ENCODE measurements at regions not wholly inside any gene's neighbourhood (a gene's known extent, or its start where the extent isn't known, plus 50 kb on each side); places are given as distances from the start of the nearest gene placed in this dataset.

DNA sequence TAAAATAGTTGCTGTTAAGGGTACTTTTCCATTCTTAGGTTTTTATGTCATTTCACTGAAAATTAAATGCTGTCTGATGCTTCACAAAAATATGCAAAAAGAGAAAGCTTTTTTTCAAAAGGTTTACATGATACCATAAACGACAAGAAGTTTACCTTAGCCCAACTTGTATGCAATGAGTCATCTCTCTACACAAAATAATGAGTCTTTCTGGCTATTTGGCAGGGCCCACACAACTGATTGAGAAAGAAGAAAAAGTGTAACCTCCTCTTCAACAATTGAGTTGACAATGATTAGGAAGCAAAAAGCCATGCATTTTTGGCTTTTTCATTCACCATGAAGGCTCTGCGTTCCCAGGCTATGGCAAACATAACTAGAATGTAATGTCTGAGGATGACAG is 165.4 kb upstream of the CPNE8 start:
- DNase-seq (ENCODE audit: low spot score), result no peak
- CTCF ChIA-PET, result no interaction called here
- TF ChIP-seq CTCF (conservative IDR thresholded peaks at IDR 0.05; ENCODE audit: low read depth), result no peak
- POLR2A ChIA-PET (ENCODE audit: low non-redundant PET), result no interaction called here
- H3K27ac ChIP-seq, result no peak overlapping the region

GRCh38 chr12:39065455-39065854 is 160.1 kb upstream of the CPNE8 start:
- DNase-seq (ENCODE audit: low spot score), result no peak
- ChIA-PET POLR2A (ENCODE audit: low non-redundant PET) (no interaction called here), CTCF (no interaction called here)
- H3K27ac ChIP-seq, result no peak overlapping the region
- no peak for TF ChIP-seq CTCF (conservative IDR thresholded peaks at IDR 0.05; ENCODE audit: low read depth)

- no peak overlapping the region for H3K27ac ChIP-seq
- POLR2A ChIA-PET (ENCODE audit: low non-redundant PET), result no interaction called here
- CTCF ChIA-PET, result interaction anchor here (0.7 kb wide), 1 partner anchor 595 kb away, joined by 5 read pairs; no protein-coding TSS in a partner anchor
- DNase-seq (ENCODE audit: low spot score), result no peak
- TF ChIP-seq CTCF (conservative IDR thresholded peaks at IDR 0.05; ENCODE audit: low read depth), result no peak
These were observed 159.3 kb upstream of the CPNE8 start for GRCh38 chr12:39064708-39065107.

DNA sequence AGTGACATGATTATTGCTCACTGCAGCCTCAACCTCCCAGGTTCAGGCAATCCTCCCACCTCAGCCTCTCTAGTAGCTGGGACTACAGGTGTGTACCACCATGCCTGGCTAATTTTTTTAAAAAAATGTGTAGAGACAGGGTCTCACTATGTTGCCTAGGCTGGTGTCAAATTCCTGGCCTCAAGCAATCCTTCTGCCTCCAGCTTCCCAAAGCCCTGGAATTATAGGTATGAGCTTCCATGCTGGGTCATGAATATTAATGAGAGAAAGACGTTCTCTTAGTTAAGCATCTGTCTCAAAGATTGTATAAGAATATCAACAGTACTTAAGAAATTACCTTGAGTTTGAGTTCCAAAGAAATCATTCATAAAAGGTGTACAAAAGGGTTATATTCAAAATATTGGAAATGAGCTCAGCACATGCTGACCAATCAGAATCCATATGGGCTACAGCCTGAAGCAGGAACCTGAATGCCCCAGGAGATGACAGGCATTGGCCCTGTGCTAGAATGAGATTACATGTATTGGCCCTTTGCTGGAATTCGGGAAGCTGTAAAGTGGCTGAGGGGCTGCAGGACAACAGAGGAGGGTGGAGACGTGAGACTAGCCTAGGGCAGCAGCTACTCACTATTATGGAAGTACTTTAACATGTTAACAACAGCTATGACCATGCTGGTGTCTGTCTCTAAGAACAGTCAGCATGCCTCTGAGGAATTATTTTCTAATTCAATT is 157.0 kb upstream of the CPNE8 start:
- CTCF ChIA-PET, result interaction anchor here (0.6 kb wide), 1 partner anchor 207 kb away, joined by 3 read pairs; no protein-coding TSS in a partner anchor
- POLR2A ChIA-PET (ENCODE audit: low non-redundant PET), result no interaction called here
- DNase-seq (ENCODE audit: low spot score), result no peak

DNA sequence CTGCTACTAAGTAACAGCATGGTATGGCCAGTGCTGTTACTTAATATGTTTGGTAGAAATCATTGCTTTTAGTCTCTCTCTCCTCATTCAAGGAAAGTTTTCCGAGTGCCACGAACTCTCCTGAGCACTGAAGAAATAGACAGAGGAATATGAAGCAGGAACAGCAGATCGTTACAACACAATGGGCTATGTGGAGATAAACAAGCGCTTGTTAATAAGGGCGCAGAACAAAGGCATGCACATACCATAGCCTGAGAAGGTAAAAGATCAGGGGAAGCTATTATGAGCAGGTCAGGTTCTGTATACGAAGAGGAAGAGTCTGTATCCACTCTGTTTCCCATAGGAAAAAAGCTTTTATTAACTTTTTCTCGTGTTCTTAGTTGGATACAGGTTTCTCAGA is 156.2 kb upstream of the CPNE8 start:
- TF ChIP-seq CTCF (conservative IDR thresholded peaks at IDR 0.05; ENCODE audit: low read depth), result no peak
- DNase-seq (ENCODE audit: low spot score), result no peak
- CTCF ChIA-PET, result no interaction called here
- H3K27ac ChIP-seq, result no peak overlapping the region
- POLR2A ChIA-PET (ENCODE audit: low non-redundant PET), result no interaction called here

More for the DNA sequence above, 157.0 kb upstream of the CPNE8 start:
- no peak overlapping the region for H3K27ac ChIP-seq
- TF ChIP-seq CTCF (conservative IDR thresholded peaks at IDR 0.05; ENCODE audit: low read depth), result no peak

DNA sequence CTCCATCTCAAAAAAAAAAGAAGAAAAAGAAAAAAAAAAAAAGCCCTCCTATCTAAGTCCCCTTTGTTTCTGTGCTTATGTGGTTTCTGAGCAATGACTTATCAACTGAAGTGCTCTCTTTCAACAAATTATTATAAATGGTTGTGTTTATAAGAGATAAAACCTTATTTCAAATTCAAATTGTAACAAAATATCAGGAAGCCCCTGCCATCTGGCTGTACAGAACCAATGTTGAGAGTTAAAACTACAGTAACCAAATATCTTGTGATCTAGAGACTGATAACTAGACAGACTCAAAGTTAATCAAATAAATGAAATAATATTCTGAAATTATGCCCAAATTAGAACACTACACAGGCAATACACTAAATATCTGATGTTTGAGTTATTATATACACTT is 143.0 kb upstream of the CPNE8 start:
- POLR2A ChIA-PET (ENCODE audit: low non-redundant PET), result no interaction called here
- DNase-seq (ENCODE audit: low spot score), result no peak
- CTCF ChIA-PET, result interaction anchor here (0.7 kb wide), 1 partner anchor 303 kb away, joined by 6 read pairs; no protein-coding TSS in a partner anchor
- no peak for TF ChIP-seq CTCF (conservative IDR thresholded peaks at IDR 0.05; ENCODE audit: low read depth)
- H3K27ac ChIP-seq, result no peak overlapping the region

All from RWPE1 (cell line).